ENCODE measurements at regions not wholly inside any gene's neighbourhood (a gene's known extent, or its start where the extent isn't known, plus 50 kb on each side); places are given as distances from the start of the nearest gene placed in this dataset.

DNA sequence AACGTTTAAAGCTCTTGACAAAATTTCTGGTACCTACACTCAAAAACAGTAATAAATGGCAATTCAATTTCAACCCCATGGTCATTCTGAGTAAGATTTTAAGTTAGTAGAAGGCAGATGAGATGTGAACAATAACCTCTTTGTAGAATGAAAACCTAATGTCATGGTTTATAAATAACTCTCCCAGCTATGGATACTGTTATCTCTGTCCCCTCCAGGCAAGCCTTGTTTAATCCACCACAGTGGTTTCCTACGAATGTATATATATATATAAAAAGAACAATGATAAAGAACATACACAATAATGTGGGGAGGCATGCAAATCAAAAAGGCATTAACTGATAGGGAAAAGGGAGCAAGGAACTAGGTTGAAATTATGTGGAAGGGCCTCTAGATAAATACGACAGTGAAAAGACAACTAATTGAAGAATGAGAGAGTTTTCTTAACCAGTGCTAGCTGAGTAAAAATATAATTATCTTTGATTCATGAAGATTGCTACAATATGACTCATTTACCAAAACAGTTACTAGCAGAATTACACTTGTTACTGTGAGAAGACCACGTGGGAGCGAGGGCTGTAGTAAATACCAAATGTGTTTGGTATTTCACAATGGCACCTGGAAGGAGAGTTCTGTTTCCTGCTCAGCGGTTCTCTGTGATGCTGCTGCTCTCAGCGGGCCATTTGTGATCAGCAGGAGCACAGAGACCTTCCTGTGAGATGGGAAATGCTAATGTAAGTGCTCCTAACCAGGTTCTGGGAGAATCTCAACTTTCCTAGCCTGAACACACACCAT is 173.7 kb downstream of the MBOAT1 start (continued):
- TF ChIP-seq CREB1 (IDR thresholded peaks at IDR 0.05; ENCODE audit: low read depth): no peak

- ChIA-PET CTCF (no interaction called here), SMC1A (ENCODE audit: uncharacterized antibody, unreplicated experiment) (no interaction called here), RAD21 (ENCODE audit: unreplicated experiment) (no interaction called here), POLR2A (no interaction called here)
- H3K4me1 ChIP-seq (ENCODE audit: control insufficient read depth, insufficient read depth, low read length): no peaks in the 10 kb centered on the region
- ATAC-seq: no peak
- no peak for DNase-seq (ENCODE audit: low read depth, low spot score)
- H3K27me3 ChIP-seq (replicated peaks in 1 of 2; ENCODE audit: control insufficient read depth in 2 of 2, insufficient read depth in 2 of 2, low read length in 1 of 2): no peaks in the 10 kb centered on the region
- H3K4me2 ChIP-seq (ENCODE audit: control insufficient read depth, insufficient read depth): no peak overlapping the region
- H2AFZ ChIP-seq (ENCODE audit: control insufficient read depth, low read depth, low read length): no peak overlapping the region
- no peaks in the 10 kb centered on the region for H3K79me2 ChIP-seq (ENCODE audit: control insufficient read depth, insufficient read depth, low read length)
- in situ Hi-C loops (cut with MboI): no loop called here
- H3K9me3 ChIP-seq (replicated peaks; ENCODE audit: control insufficient read depth, insufficient read depth, low read length): no peaks in the 10 kb centered on the region
- H3K36me3 ChIP-seq (ENCODE audit: control insufficient read depth in 2 of 2, insufficient read depth in 2 of 2, low read length in 1 of 2): no peaks in the 10 kb centered on the region
- intact Hi-C loops (cut with micrococcal nuclease; ENCODE audit: unreplicated experiment): no loop called here
- TF ChIP-seq MYB (IDR thresholded peaks at IDR 0.05; ENCODE audit: borderline replicate concordance, low read depth, low read length) (no peak), KAT2A (conservative IDR thresholded peaks at IDR 0.05; ENCODE audit: control insufficient read depth, low read depth, low read length) (no peak), ZNF274 (IDR thresholded peaks at IDR 0.05; ENCODE audit: insufficient read depth, insufficient read length) (no peak), CEBPB (IDR thresholded peaks at IDR 0.05; ENCODE audit: borderline replicate concordance in 1 of 2, low read depth in 2 of 2, low read length in 2 of 2) (no peak), RAD51 (IDR thresholded peaks at IDR 0.05) (no peak)
- no peak overlapping the region for H3K27ac ChIP-seq (ENCODE audit: control insufficient read depth, insufficient read depth)
- H4K20me1 ChIP-seq (ENCODE audit: control insufficient read depth, insufficient read depth): no peaks in the 10 kb centered on the region
- WGBS (ENCODE audit: insufficient coverage, insufficient replicate concordance, low lambda C conversion rate, missing lambda C conversion rate): 0% methylated on average over 1 of the region's 1 CpG
- no peak overlapping the region for H3K9ac ChIP-seq (ENCODE audit: control insufficient read depth, insufficient read depth, low read length)
- no TSS peak for BruUV-seq (replicated peaks)
- no peak overlapping the region for H3K4me3 ChIP-seq
- no peak for FAIRE-seq
These were observed 167.4 kb downstream of the MBOAT1 start for GRCh38 chr6:20044883-20045282.

All from GM12878 (cell line).